HFFc6 (cell line): ENCODE measurements at regions not wholly inside any gene's neighbourhood (a gene's known extent, or its start where the extent isn't known, plus 50 kb on each side); places are given as distances from the start of the nearest gene placed in this dataset.

Experiments
- DNase-seq: peaks from one replicate; pipeline ENCODE4 v3.0.0-alpha.2; 2018
- H3K27ac Mint-ChIP-seq: 2 replicates; pipeline ENCODE4 v1.8.0; 2020; ENCODE audit warnings: mild to moderate bottlenecking, mixed read lengths
- H3K27me3 Mint-ChIP-seq: 2 replicates; pipeline ENCODE4 v1.8.0; 2021; ENCODE audit warnings: mild to moderate bottlenecking, moderate library complexity, mixed read lengths; ENCODE audit not compliant: insufficient read depth
- H3K36me3 Mint-ChIP-seq: 2 replicates; pipeline ENCODE4 v1.8.0; 2021; ENCODE audit warnings: low read depth, mixed read lengths
- H3K4me1 Mint-ChIP-seq: 2 replicates; pipeline ENCODE4 v1.8.0; 2020; ENCODE audit warnings: low read depth, mixed read lengths
- H3K4me3 Mint-ChIP-seq: 2 replicates; pipeline ENCODE4 v1.8.0; 2020; ENCODE audit warnings: mild to moderate bottlenecking, moderate library complexity, mixed read lengths
- H3K9me3 Mint-ChIP-seq: 2 replicates; pipeline ENCODE4 v1.8.0; 2020; ENCODE audit warnings: mild to moderate bottlenecking, mixed read lengths
- TF ChIP-seq, protein P1 (sequence below): fragments of 200-600 bp; sonication (generic); IDR thresholded peaks from 2 replicates; pipeline ENCODE4 v1.5.0; 2021; ENCODE audit warnings: antibody characterized with exemption, mild to moderate bottlenecking

DNA sequence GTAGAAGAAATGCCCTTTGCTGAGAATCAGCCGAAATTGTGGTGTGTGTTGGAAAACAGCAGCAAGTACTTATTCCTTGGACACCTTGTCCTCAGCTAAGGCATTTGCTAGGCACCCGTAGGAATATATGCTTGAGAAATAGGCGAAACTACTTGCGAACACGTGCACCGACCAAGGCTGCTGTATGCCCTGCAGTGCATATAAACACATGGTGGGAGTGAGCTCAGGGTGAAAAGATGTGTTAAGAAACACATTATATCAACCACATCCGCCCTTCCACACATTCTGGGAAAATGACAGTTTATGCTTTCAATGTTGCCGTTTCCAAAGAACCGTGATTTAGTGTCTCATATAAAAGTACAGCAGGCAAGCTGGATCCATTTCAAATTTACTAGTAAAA lies 199.2 kb downstream of the JCAD start:
- Mint-ChIP-seq H3K27me3 (peaks cover 35% of the 10 kb centered on the region), H3K9me3 (no peaks in the 10 kb centered on the region), H3K4me3 (no peak overlapping the region), H3K4me1 (peaks cover 45% of the 10 kb centered on the region), H3K36me3 (no peaks in the 10 kb centered on the region), H3K27ac (no peak overlapping the region)
- DNase-seq = no peak
- TF ChIP-seq, protein P1, sequence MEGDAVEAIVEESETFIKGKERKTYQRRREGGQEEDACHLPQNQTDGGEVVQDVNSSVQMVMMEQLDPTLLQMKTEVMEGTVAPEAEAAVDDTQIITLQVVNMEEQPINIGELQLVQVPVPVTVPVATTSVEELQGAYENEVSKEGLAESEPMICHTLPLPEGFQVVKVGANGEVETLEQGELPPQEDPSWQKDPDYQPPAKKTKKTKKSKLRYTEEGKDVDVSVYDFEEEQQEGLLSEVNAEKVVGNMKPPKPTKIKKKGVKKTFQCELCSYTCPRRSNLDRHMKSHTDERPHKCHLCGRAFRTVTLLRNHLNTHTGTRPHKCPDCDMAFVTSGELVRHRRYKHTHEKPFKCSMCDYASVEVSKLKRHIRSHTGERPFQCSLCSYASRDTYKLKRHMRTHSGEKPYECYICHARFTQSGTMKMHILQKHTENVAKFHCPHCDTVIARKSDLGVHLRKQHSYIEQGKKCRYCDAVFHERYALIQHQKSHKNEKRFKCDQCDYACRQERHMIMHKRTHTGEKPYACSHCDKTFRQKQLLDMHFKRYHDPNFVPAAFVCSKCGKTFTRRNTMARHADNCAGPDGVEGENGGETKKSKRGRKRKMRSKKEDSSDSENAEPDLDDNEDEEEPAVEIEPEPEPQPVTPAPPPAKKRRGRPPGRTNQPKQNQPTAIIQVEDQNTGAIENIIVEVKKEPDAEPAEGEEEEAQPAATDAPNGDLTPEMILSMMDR = no peak

DNA sequence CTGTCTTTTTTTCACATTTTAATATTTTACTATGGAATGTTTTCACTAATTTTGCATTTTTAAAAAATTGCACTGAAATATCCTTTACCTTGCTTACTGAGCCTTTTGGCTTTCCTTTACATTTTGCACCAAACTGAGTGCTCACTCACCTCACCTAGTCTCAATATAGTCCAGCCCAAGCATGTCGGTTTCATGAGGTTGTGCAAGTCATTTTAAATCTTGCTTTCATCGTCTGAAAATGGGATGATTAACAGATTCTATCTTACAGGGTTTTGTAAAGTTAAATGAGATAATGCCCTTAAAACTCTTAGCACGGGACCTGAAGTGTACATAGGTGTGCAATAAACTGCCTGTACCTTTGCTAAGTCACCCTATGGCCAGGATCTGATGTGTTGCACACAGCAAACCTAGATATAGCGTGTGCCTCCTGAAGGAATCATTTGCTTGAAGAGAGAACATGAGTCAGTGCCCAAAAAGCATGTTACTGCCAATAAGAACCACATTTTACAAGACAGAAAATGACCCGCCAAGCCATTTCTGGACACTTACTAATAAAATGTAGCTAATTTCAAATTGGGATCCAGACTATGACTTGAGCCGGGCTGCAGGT lies 199.8 kb downstream of the JCAD start:
- no peak overlapping the region for H3K27ac Mint-ChIP-seq
- no peaks in the 10 kb centered on the region for H3K9me3 Mint-ChIP-seq
- DNase-seq = peak; percentile 15
- H3K27me3 Mint-ChIP-seq = peaks cover 40% of the 10 kb centered on the region
- no peak overlapping the region for H3K4me3 Mint-ChIP-seq
- no peaks in the 10 kb centered on the region for H3K36me3 Mint-ChIP-seq
- TF ChIP-seq, protein P1 = no peak
- H3K4me1 Mint-ChIP-seq = peaks cover 45% of the 10 kb centered on the region

DNA sequence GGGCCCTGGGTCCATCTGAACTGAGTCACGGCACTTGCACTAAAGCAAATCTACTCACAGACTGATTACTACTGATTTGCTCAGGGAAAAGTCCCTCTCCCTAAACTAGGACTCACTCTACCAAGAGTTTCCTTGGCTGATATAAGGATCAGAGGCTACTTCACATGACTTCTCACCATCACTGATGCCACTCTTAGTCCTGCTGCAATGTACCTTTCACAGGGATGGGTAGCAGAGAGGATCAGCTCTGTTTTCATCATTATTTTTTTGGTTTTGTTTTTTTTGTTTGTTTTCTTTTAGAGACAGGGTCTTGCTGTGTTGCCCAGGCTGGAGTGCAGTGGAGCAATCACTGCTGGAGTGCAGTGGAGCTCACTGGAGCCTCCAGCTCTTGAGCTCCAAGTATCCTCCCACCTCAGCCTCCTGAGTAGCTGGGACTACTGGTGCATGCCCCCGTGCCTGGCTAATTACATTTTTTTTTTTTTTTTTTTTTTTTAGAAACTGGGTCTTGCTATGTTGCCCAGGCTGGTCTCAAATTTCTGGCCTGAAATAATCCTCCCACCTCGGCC lies 200.6 kb downstream of the JCAD start:
- DNase-seq = no peak
- H3K9me3 Mint-ChIP-seq = no peaks in the 10 kb centered on the region

DNA sequence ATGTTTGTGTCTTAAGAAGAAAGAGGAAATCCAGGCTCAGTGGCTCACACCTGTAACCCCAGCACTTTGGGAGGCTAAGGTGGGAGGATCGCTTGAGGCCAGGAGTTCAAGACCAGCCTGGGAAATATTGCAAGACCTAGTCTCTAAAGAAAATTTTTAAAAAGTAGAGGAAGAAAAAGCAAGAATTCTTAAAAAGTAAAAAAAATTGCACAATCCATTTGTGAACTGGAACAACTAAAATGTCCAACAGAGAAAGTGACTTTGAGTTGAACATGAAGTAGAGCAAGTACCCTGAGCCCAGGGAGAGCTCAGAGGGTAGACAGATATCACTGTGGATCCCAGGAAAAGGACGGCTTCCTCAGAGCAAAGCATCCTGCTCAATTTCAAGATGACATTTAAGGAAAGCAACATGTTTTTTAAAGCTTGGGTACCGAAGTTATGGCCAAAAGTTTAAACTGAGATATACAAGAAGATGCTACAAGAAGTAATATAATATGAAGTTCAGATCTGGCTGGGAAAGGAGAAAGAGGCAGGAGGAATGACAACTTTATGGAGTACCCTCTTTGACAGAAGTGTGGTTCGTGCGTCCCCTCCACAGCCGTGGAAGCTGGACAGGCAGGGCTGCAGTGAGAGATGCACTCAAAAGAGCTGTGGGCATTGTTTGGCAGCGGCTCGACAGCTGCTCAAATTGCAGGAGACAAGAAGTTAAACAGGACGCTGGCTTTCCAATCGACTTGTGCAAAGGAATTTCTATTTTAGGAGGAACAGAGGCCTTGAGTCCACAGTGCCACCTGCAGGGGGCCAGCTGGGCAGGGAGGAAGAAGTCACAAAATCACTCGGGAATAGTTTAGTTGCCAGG lies 201.3 kb downstream of the JCAD start:
- H3K27me3 Mint-ChIP-seq = peaks cover 45% of the 10 kb centered on the region
- H3K9me3 Mint-ChIP-seq = no peaks in the 10 kb centered on the region
- H3K27ac Mint-ChIP-seq = no peak overlapping the region
- no peaks in the 10 kb centered on the region for H3K36me3 Mint-ChIP-seq
- TF ChIP-seq, protein P1 = peak; percentile 83
- peak overlapping the region; percentile 28 for H3K4me3 Mint-ChIP-seq
- H3K4me1 Mint-ChIP-seq = peaks cover 40% of the 10 kb centered on the region
- DNase-seq = peak; percentile 53

More for the DNA sequence above, 200.6 kb downstream of the JCAD start:
- H3K36me3 Mint-ChIP-seq = no peaks in the 10 kb centered on the region
- TF ChIP-seq, protein P1 = peak; percentile 55
- H3K27me3 Mint-ChIP-seq = peaks cover 41% of the 10 kb centered on the region
- H3K4me1 Mint-ChIP-seq = peaks cover 45% of the 10 kb centered on the region
- no peak overlapping the region for H3K27ac Mint-ChIP-seq
- H3K4me3 Mint-ChIP-seq = peak overlapping the region; percentile 28; the same call in 1 of the 2 replicates

DNA sequence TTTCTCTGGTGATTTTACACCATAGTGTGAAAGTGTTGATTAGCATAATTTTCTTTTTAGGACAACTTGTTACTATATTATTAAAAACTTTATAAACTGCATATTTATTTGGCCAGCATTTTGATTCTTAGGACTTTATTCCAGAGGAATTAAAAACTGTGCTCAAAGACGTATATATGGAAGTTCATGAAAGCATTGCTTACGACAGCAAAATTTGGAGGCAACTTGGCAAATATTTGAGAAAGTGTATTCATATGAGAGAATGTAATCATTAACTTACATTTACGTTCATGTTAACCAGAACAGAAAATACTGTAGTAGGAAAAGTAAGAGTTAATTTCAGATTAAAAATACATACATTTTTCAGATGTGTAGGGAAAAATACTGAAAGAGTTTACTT lies 203.1 kb downstream of the JCAD start:
- no peak for DNase-seq
- Mint-ChIP-seq H3K4me1 (peaks cover 24% of the 10 kb centered on the region), H3K27me3 (peaks cover 54% of the 10 kb centered on the region), H3K9me3 (no peaks in the 10 kb centered on the region), H3K36me3 (no peaks in the 10 kb centered on the region), H3K27ac (no peak overlapping the region), H3K4me3 (no peak overlapping the region)
- TF ChIP-seq, protein P1 = no peak
